ENCODE measurements at regions not wholly inside any gene's neighbourhood (a gene's known extent, or its start where the extent isn't known, plus 50 kb on each side); places are given as distances from the start of the nearest gene placed in this dataset.

DNA sequence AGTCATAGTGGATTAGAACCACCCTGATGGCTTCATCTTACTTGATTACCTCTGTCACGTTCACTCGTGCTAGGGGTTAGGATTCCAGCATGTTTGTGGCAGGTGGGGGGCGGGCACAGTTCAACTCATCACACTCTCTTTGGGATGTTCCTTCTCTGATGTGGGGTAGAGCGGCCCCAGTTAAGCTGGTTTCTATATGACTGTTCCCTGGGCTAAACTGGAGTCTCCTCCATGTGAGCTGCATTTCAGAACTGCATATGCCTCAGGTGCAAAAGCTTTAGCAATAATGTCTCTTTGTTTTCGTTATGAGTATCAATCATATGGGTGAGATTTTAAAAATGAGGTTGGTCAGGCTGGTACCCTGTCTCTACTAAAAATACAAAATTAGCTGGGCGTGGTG lies 393.2 kb downstream of the RPS6KC1 start:
- DNase-seq (no peak), ATAC-seq (no peak)
- BruUV-seq (replicated peaks) = no TSS peak
- no peak overlapping the region for H2AFZ ChIP-seq (ENCODE audit: low read length)
- no peak overlapping the region for H3K9ac ChIP-seq (ENCODE audit: low read length)
- H3K4me3 ChIP-seq (ENCODE audit: low read length) = no peak overlapping the region
- POLR2A ChIA-PET (ENCODE audit: unreplicated experiment) = no interaction called here
- H4K20me1 ChIP-seq (ENCODE audit: low read length) = no peaks in the 10 kb centered on the region
- H3K79me2 ChIP-seq (ENCODE audit: low read length) = no peaks in the 10 kb centered on the region
- intact Hi-C loops (cut with micrococcal nuclease) = no loop called here
- H3K4me1 ChIP-seq (ENCODE audit: insufficient read depth, low read length) = peaks cover 4% of the 10 kb centered on the region; the same call in 1 of the 2 replicates
- H3F3A ChIP-seq (ENCODE audit: low read length, unreplicated experiment) = no peaks in the 10 kb centered on the region
- no peaks in the 10 kb centered on the region for H3K36me3 ChIP-seq (ENCODE audit: low read depth, low read length)
- TF ChIP-seq, protein P1, sequence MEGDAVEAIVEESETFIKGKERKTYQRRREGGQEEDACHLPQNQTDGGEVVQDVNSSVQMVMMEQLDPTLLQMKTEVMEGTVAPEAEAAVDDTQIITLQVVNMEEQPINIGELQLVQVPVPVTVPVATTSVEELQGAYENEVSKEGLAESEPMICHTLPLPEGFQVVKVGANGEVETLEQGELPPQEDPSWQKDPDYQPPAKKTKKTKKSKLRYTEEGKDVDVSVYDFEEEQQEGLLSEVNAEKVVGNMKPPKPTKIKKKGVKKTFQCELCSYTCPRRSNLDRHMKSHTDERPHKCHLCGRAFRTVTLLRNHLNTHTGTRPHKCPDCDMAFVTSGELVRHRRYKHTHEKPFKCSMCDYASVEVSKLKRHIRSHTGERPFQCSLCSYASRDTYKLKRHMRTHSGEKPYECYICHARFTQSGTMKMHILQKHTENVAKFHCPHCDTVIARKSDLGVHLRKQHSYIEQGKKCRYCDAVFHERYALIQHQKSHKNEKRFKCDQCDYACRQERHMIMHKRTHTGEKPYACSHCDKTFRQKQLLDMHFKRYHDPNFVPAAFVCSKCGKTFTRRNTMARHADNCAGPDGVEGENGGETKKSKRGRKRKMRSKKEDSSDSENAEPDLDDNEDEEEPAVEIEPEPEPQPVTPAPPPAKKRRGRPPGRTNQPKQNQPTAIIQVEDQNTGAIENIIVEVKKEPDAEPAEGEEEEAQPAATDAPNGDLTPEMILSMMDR (conservative IDR thresholded peaks at IDR 0.05; ENCODE audit: low read depth, low read length) = no peak
- no peak for TF ChIP-seq EZH2 (IDR thresholded peaks at IDR 0.05; ENCODE audit: low read length, unreplicated experiment)
- TF ChIP-seq EZH2phosphoT487 (IDR thresholded peaks at IDR 0.05; ENCODE audit: borderline replicate concordance, low read length) = no peak
- no peak overlapping the region for H3K27ac ChIP-seq (ENCODE audit: low read length)
- H3K27me3 ChIP-seq (ENCODE audit: low read length) = peaks cover 78% of the 10 kb centered on the region
- CTCF ChIA-PET = interaction anchor here (0.6 kb wide), 1 partner anchor 202 kb away, joined by 5 read pairs; no protein-coding TSS in a partner anchor
- H3K9me3 ChIP-seq (ENCODE audit: low read length) = no peaks in the 10 kb centered on the region
- H3K4me2 ChIP-seq (ENCODE audit: low read length) = no peak overlapping the region
- no peaks in the 10 kb centered on the region for H3K9me2 ChIP-seq (replicated peaks; ENCODE audit: low read length)

DNA sequence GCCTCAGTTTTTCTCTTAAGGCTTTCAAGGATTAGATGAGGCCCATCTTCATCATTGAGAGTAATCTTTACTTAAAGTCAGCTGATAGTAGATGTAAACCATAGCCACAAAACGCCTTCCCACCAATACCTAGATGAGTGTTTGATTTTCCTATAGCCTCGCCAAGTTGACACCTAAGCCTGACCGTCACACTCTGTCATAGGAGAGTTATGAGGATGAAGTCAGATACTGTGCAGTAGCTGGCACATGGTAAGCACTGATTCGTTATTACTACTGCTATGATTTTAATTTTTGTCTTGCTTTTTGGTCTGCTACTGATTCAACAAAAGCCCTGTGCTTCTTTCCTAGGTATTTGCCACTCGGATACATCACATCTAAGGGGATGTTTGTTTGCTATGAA lies 395.5 kb downstream of the RPS6KC1 start:
- DNase-seq (no peak), ATAC-seq (no peak)
- no peaks in the 10 kb centered on the region for H3K36me3 ChIP-seq (ENCODE audit: low read depth, low read length)
- H3K79me2 ChIP-seq (ENCODE audit: low read length) = no peaks in the 10 kb centered on the region
- H3K27ac ChIP-seq (ENCODE audit: low read length) = no peak overlapping the region
- peaks cover 85% of the 10 kb centered on the region for H3K27me3 ChIP-seq (ENCODE audit: low read length)
- TF ChIP-seq EZH2phosphoT487 (IDR thresholded peaks at IDR 0.05; ENCODE audit: borderline replicate concordance, low read length) = no peak
- TF ChIP-seq, protein P1 (conservative IDR thresholded peaks at IDR 0.05; ENCODE audit: low read depth, low read length) = no peak
- TF ChIP-seq EZH2 (IDR thresholded peaks at IDR 0.05; ENCODE audit: low read length, unreplicated experiment) = no peak
- H3K4me3 ChIP-seq (ENCODE audit: low read length) = no peak overlapping the region
- intact Hi-C loops (cut with micrococcal nuclease) = no loop called here
- H3F3A ChIP-seq (ENCODE audit: low read length, unreplicated experiment) = no peaks in the 10 kb centered on the region
- BruUV-seq (replicated peaks) = no TSS peak
- H4K20me1 ChIP-seq (ENCODE audit: low read length) = no peaks in the 10 kb centered on the region
- H3K9ac ChIP-seq (ENCODE audit: low read length) = no peak overlapping the region
- H3K9me3 ChIP-seq (ENCODE audit: low read length) = no peaks in the 10 kb centered on the region
- CTCF ChIA-PET = no interaction called here
- H2AFZ ChIP-seq (ENCODE audit: low read length) = no peak overlapping the region
- POLR2A ChIA-PET (ENCODE audit: unreplicated experiment) = no interaction called here
- peaks cover 4% of the 10 kb centered on the region; the same call in 1 of the 2 replicates for H3K4me1 ChIP-seq (ENCODE audit: insufficient read depth, low read length)
- H3K9me2 ChIP-seq (replicated peaks; ENCODE audit: low read length) = no peaks in the 10 kb centered on the region
- H3K4me2 ChIP-seq (ENCODE audit: low read length) = no peak overlapping the region

DNA sequence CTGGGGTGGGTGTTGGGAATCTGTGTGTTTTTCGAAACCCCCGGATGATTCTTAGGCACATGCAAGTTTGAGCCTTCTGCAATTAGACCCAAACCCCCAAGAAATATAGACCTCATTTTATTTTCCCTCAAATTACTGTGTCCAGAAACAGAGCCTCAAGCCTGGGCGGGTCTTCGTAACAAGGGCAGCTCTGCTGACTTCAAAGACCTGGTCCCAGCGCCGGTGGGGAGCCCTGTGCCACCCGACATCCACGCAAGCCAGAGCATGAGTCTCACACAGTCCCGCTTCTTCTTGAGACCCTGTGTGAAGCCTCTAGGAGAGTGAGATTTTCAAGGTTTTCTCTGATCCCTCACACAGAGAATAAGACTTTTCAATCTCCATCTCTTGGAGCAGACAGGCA lies 397.3 kb downstream of the RPS6KC1 start:
- TF ChIP-seq EZH2phosphoT487 (IDR thresholded peaks at IDR 0.05; ENCODE audit: borderline replicate concordance, low read length) (no peak), EZH2 (IDR thresholded peaks at IDR 0.05; ENCODE audit: low read length, unreplicated experiment) (no peak)
- TF ChIP-seq, protein P1 (conservative IDR thresholded peaks at IDR 0.05; ENCODE audit: low read depth, low read length) = no peak
- H3F3A ChIP-seq (ENCODE audit: low read length, unreplicated experiment) = no peaks in the 10 kb centered on the region
- no peak overlapping the region for H3K4me3 ChIP-seq (ENCODE audit: low read length)
- no peaks in the 10 kb centered on the region for H3K9me2 ChIP-seq (replicated peaks; ENCODE audit: low read length)
- no peaks in the 10 kb centered on the region for H3K36me3 ChIP-seq (ENCODE audit: low read depth, low read length)
- no peak overlapping the region for H3K4me2 ChIP-seq (ENCODE audit: low read length)
- H3K79me2 ChIP-seq (ENCODE audit: low read length) = no peaks in the 10 kb centered on the region
- no peaks in the 10 kb centered on the region for H3K9me3 ChIP-seq (ENCODE audit: low read length)
- DNase-seq (no peak), ATAC-seq (no peak)
- H3K27me3 ChIP-seq (ENCODE audit: low read length) = peaks cover 95% of the 10 kb centered on the region
- BruUV-seq (replicated peaks) = no TSS peak
- no peak overlapping the region for H2AFZ ChIP-seq (ENCODE audit: low read length)
- POLR2A ChIA-PET (ENCODE audit: unreplicated experiment) = no interaction called here
- no peak overlapping the region for H3K27ac ChIP-seq (ENCODE audit: low read length)
- H4K20me1 ChIP-seq (ENCODE audit: low read length) = no peaks in the 10 kb centered on the region
- CTCF ChIA-PET = no interaction called here
- no peak overlapping the region for H3K9ac ChIP-seq (ENCODE audit: low read length)
- intact Hi-C loops (cut with micrococcal nuclease) = no loop called here
- peaks cover under 1% of the 10 kb centered on the region; the same call in 1 of the 2 replicates for H3K4me1 ChIP-seq (ENCODE audit: insufficient read depth, low read length)

Measured in PC-3 (cell line).